HEK293 (cell line): ENCODE measurements at regions not wholly inside any gene's neighbourhood (a gene's known extent, or its start where the extent isn't known, plus 50 kb on each side); places are given as distances from the start of the nearest gene placed in this dataset.

Experiments used
- CTCF ChIA-PET: fragments of 350-600 bp; formaldehyde crosslinking; extraction: SDS; loops from one replicate; lab custom pipeline; 2021; ENCODE audit warnings: antibody characterized with exemption; lab: Yijun Ruan, JAX
- POLR2A ChIA-PET: fragments of 300-600 bp; formaldehyde crosslinking; extraction: SDS; loops from one replicate; lab custom pipeline; 2020; ENCODE audit warnings: antibody characterized with exemption, inconsistent platforms; lab: Yijun Ruan, JAX
- H3K27ac ChIP-seq: fragments of 200-500 bp; sonication (Bioruptor generic); 2 replicates; pipeline ENCODE4 v1.5.1; 2014; ENCODE audit warnings: low read depth, low read length, control low read depth, inconsistent platforms; ENCODE audit errors: extremely low read depth
- H3K36me3 ChIP-seq, 2 experiments: fragments of 200-500 bp in 1 of 2; sonication (Bioruptor generic) in 1 of 2; 1 replicate in 1 of 2; 2 replicates in 1 of 2; pipeline ENCODE4 v1.5.1; 2014 to 2017; ENCODE audit warnings: inconsistent platforms in 2 of 2, low read length in 2 of 2; ENCODE audit not compliant: control insufficient read depth in 2 of 2, insufficient read depth in 1 of 2
- H3K4me1 ChIP-seq: fragments of 200-500 bp; sonication (Bioruptor generic); 2 replicates; pipeline ENCODE4 v1.5.1; 2014; ENCODE audit warnings: mild to moderate bottlenecking, low read length, inconsistent platforms; ENCODE audit not compliant: control insufficient read depth, insufficient read depth
- H3K4me3 ChIP-seq: 2 replicates; pipeline ENCODE4 v1.5.1; 2011; ENCODE audit warnings: low read depth, mild to moderate bottlenecking, control low read depth, low read length, moderate library complexity
- H3K9me3 ChIP-seq: fragments of 200-500 bp; sonication (Bioruptor generic); 2 replicates; pipeline ENCODE4 v1.5.1; 2014; ENCODE audit warnings: low read depth, low read length, inconsistent platforms; ENCODE audit not compliant: control insufficient read depth, insufficient read depth
- HOXD13 ChIP-seq: sonication (generic); formaldehyde crosslinking; IDR thresholded peaks from 2 replicates; pipeline ENCODE4 v1.8.0; 2022; ENCODE audit warnings: missing genetic modification reagents, borderline replicate concordance
- KLF10 ChIP-seq: fragments of 450-650 bp; IDR thresholded peaks from 2 replicates; pipeline ENCODE4 v1.5.1; 2018; ENCODE audit warnings: missing biosample characterization, mild to moderate bottlenecking, missing genetic modification characterization
- KLF7 ChIP-seq: fragments of 450-650 bp; formaldehyde crosslinking; IDR thresholded peaks from 2 replicates; pipeline ENCODE4 v1.5.1; 2016; ENCODE audit warnings: missing biosample characterization, missing genetic modification characterization, borderline replicate concordance
- OSR2 ChIP-seq: fragments of 450-650 bp; formaldehyde crosslinking; IDR thresholded peaks from 2 replicates; pipeline ENCODE4 v1.5.1; 2016; ENCODE audit warnings: missing biosample characterization, missing genetic modification characterization
- SP3 ChIP-seq: fragments of 450-650 bp; formaldehyde crosslinking; IDR thresholded peaks from 2 replicates; pipeline ENCODE4 v1.5.1; 2016; ENCODE audit warnings: missing biosample characterization, missing genetic modification characterization
- YY2 ChIP-seq: fragments of 450-650 bp; formaldehyde crosslinking; IDR thresholded peaks from 2 replicates; pipeline ENCODE4 v1.5.1; 2016; ENCODE audit warnings: missing biosample characterization, missing genetic modification characterization
- ZNF211 ChIP-seq: fragments of 450-650 bp; formaldehyde crosslinking; IDR thresholded peaks from 2 replicates; pipeline ENCODE4 v1.5.1; 2016; ENCODE audit warnings: low read depth, missing biosample characterization, missing genetic modification characterization
- ZNF24 ChIP-seq: fragments of 450-650 bp; formaldehyde crosslinking; IDR thresholded peaks from 2 replicates; pipeline ENCODE4 v1.5.1; 2016; ENCODE audit warnings: missing biosample characterization, missing genetic modification characterization
- ZNF426 ChIP-seq: fragments of 450-650 bp; formaldehyde crosslinking; IDR thresholded peaks from 2 replicates; pipeline ENCODE4 v1.5.1; 2017; ENCODE audit warnings: missing biosample characterization, missing genetic modification characterization, mild to moderate bottlenecking, inconsistent platforms, moderate library complexity
- ZNF48 ChIP-seq: fragments of 450-650 bp; formaldehyde crosslinking; IDR thresholded peaks from 2 replicates; pipeline ENCODE4 v1.5.1; 2016; ENCODE audit warnings: missing biosample characterization, missing genetic modification characterization
- ZNF514 ChIP-seq: fragments of 450-650 bp; formaldehyde crosslinking; IDR thresholded peaks from 2 replicates; pipeline ENCODE4 v1.5.1; 2016; ENCODE audit warnings: missing biosample characterization, missing genetic modification characterization
- ZNF561 ChIP-seq: fragments of 450-650 bp; IDR thresholded peaks from 2 replicates; pipeline ENCODE4 v1.5.1; 2018; ENCODE audit warnings: missing biosample characterization, missing genetic modification characterization, borderline replicate concordance
- ZNF610 ChIP-seq: fragments of 450-650 bp; formaldehyde crosslinking; IDR thresholded peaks from 2 replicates; pipeline ENCODE4 v1.5.1; 2016; ENCODE audit warnings: missing biosample characterization, missing genetic modification characterization, borderline replicate concordance
- ZNF768 ChIP-seq: fragments of 450-650 bp; formaldehyde crosslinking; IDR thresholded peaks from 2 replicates; pipeline ENCODE4 v1.5.1; 2018; ENCODE audit warnings: missing biosample characterization, mild to moderate bottlenecking, missing genetic modification characterization
- ZNF777 ChIP-seq: fragments of 450-650 bp; formaldehyde crosslinking; IDR thresholded peaks from 2 replicates; pipeline ENCODE4 v1.5.1; 2017; ENCODE audit warnings: missing biosample characterization, missing genetic modification characterization, borderline replicate concordance
- ZNF791 ChIP-seq: fragments of 450-650 bp; formaldehyde crosslinking; IDR thresholded peaks from 2 replicates; pipeline ENCODE4 v1.5.1; 2016; ENCODE audit warnings: missing biosample characterization, missing genetic modification characterization
- ZNF843 ChIP-seq: fragments of 450-650 bp; formaldehyde crosslinking; IDR thresholded peaks from 2 replicates; pipeline ENCODE4 v1.5.1; 2016; ENCODE audit warnings: missing biosample characterization, missing genetic modification characterization
- ZSCAN30 ChIP-seq: fragments of 450-650 bp; IDR thresholded peaks from 2 replicates; pipeline ENCODE4 v1.5.1; 2018; ENCODE audit warnings: missing biosample characterization, mild to moderate bottlenecking, missing genetic modification characterization, moderate library complexity
- TF ChIP-seq, protein P1 (sequence below): fragments of 450-650 bp; formaldehyde crosslinking; IDR thresholded peaks from 2 replicates; pipeline ENCODE4 v1.5.1; 2016; ENCODE audit warnings: missing biosample characterization, missing genetic modification characterization
- TF ChIP-seq, protein P2 (sequence below): fragments of 450-650 bp; formaldehyde crosslinking; IDR thresholded peaks from 2 replicates; pipeline ENCODE4 v1.5.1; 2016; ENCODE audit warnings: missing biosample characterization, missing genetic modification characterization
- TF ChIP-seq, protein P3 (sequence below): fragments of 450-650 bp; formaldehyde crosslinking; IDR thresholded peaks from 2 replicates; pipeline ENCODE4 v1.5.1; 2016; ENCODE audit warnings: missing biosample characterization, missing genetic modification characterization
- TF ChIP-seq, protein P4 (sequence below): fragments of 450-650 bp; formaldehyde crosslinking; IDR thresholded peaks from 2 replicates; pipeline ENCODE4 v1.5.1; 2016; ENCODE audit warnings: missing biosample characterization, missing genetic modification characterization
- TF ChIP-seq, protein P5 (sequence below): fragments of 450-650 bp; formaldehyde crosslinking; IDR thresholded peaks from 2 replicates; pipeline ENCODE4 v1.5.1; 2016; ENCODE audit warnings: missing biosample characterization, missing genetic modification characterization

DNA sequence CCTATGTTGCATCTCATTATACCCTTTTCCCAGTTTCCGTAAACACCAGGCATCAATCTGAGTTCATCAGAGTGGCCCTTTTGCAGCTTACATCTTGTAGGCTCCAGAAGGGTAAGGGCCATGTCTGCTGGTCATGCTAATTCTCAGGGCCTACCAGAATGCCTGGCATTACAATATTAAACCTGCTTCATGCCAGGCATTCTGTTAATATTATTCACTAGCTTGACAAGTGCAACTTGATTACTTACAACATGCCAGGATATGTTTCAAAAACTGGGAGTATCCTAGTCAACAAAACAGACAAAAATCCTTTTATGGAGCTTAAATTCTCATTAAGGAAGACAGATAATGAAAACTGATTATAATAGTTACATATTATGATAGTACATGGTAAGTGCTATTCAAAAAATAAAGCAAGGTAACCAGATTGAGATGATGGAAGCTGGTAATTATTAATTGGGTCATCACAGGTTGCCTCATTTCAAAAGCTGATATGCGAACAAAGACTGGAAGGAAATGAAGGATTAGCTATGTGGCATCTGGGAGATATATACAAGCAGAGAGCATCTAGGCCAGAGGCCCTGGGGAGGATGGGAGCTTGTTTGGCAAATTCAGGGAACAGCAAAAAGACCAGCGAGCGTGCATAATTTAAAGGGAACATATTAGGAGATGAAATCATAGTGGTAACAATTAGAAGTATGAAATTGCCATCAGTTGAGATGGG is 406.3 kb downstream of the DMRT2 start:
- Histone ChIP-seq H3K9me3 (no peaks in the 10 kb centered on the region), H3K36me3 (no peaks in the 10 kb centered on the region), H3K4me3 (no peak overlapping the region), H3K27ac (no peak overlapping the region), H3K4me1 (peaks cover 11% of the 10 kb centered on the region)
- TF ChIP-seq SP3 (tag by site-specific recombination) (no peak), ZNF843 (tag by site-specific recombination) (no peak), ZNF48 (no peak), ZNF791 (tag by site-specific recombination) (no peak), ZNF777 (tag by site-specific recombination) (no peak), ZNF514 (tag by site-specific recombination) (no peak), HOXD13 (no peak), KLF7 (tag by site-specific recombination) (no peak), ZNF561 (tag by site-specific recombination) (no peak), ZNF610 (no peak), ZNF426 (tag by site-specific recombination) (no peak)
- TF ChIP-seq, protein P1, sequence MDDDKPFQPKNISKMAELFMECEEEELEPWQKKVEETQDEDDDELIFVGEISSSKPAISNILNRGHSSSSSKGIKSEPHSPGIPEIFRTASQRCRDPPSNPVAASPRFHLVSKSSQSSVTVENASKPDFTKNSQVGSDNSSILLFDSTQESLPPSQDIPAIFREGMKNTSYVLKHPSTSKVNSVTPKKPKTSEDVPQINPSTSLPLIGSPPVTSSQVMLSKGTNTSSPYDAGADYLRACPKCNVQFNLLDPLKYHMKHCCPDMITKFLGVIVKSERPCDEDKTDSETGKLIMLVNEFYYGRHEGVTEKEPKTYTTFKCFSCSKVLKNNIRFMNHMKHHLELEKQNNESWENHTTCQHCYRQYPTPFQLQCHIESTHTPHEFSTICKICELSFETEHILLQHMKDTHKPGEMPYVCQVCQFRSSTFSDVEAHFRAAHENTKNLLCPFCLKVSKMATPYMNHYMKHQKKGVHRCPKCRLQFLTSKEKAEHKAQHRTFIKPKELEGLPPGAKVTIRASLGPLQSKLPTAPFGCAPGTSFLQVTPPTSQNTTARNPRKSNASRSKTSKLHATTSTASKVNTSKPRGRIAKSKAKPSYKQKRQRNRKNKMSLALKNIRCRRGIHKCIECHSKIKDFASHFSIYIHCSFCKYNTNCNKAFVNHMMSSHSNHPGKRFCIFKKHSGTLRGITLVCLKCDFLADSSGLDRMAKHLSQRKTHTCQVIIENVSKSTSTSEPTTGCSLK: no peak
- ChIA-PET POLR2A (no interaction called here), CTCF (interaction anchor here (0.5 to 1.8 kb wide), 4 partner anchors 27 to 398 kb away, joined by 3 to 4 read pairs (median 4); no protein-coding TSS in a partner anchor)

DNA sequence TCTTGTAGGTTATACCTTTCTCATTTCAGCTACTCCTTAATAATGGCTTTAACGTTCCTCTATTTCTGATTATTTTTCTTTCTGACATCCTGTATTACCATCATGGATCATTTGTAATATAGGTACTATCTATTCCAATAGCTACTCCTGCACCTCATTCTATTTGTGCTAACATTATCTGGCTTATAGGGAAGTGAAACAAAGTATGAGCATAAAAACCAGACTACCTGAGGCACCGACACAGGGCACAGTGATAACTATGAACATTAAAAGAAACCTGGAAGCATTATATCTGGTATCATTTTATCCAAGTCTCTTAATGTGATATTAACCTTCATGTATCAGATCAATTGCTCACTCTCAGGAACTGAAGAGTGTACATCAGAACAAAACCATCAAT is 407.3 kb downstream of the DMRT2 start:
- H3K4me3 ChIP-seq: no peak overlapping the region
- ChIA-PET POLR2A (no interaction called here), CTCF (interaction anchor here (0.7 to 1.8 kb wide), 7 partner anchors 21 to 413 kb away, joined by 3 to 5 read pairs (median 4); no protein-coding TSS in a partner anchor)
- no peaks in the 10 kb centered on the region for H3K9me3 ChIP-seq
- TF ChIP-seq KLF10 (tag by site-specific recombination): no peak
- TF ChIP-seq ZNF777 (tag by site-specific recombination): no peak
- TF ChIP-seq ZNF211 (tag by site-specific recombination): no peak
- no peak for TF ChIP-seq OSR2 (tag by site-specific recombination)
- TF ChIP-seq, protein P2, sequence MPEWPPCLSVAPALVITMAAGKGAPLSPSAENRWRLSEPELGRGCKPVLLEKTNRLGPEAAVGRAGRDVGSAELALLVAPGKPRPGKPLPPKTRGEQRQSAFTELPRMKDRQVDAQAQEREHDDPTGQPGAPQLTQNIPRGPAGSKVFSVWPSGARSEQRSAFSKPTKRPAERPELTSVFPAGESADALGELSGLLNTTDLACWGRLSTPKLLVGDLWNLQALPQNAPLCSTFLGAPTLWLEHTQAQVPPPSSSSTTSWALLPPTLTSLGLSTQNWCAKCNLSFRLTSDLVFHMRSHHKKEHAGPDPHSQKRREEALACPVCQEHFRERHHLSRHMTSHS: no peak
- TF ChIP-seq, protein P3, sequence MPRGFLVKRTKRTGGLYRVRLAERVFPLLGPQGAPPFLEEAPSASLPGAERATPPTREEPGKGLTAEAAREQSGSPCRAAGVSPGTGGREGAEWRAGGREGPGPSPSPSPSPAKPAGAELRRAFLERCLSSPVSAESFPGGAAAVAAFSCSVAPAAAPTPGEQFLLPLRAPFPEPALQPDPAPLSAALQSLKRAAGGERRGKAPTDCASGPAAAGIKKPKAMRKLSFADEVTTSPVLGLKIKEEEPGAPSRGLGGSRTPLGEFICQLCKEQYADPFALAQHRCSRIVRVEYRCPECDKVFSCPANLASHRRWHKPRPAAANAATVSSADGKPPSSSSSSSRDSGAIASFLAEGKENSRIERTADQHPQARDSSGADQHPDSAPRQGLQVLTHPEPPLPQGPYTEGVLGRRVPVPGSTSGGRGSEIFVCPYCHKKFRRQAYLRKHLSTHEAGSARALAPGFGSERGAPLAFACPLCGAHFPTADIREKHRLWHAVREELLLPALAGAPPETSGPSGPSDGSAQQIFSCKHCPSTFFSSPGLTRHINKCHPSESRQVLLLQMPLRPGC (tag by site-specific recombination): no peak
- TF ChIP-seq, protein P4, sequence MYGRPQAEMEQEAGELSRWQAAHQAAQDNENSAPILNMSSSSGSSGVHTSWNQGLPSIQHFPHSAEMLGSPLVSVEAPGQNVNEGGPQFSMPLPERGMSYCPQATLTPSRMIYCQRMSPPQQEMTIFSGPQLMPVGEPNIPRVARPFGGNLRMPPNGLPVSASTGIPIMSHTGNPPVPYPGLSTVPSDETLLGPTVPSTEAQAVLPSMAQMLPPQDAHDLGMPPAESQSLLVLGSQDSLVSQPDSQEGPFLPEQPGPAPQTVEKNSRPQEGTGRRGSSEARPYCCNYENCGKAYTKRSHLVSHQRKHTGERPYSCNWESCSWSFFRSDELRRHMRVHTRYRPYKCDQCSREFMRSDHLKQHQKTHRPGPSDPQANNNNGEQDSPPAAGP (tag by site-specific recombination): no peak
- TF ChIP-seq ZNF24 (tag by site-specific recombination): no peak
- no peak for TF ChIP-seq ZSCAN30 (tag by site-specific recombination)
- TF ChIP-seq YY2 (tag by site-specific recombination): no peak
- TF ChIP-seq SP3 (tag by site-specific recombination): no peak
- no peak for TF ChIP-seq ZNF768 (tag by site-specific recombination)
- TF ChIP-seq, protein P5, sequence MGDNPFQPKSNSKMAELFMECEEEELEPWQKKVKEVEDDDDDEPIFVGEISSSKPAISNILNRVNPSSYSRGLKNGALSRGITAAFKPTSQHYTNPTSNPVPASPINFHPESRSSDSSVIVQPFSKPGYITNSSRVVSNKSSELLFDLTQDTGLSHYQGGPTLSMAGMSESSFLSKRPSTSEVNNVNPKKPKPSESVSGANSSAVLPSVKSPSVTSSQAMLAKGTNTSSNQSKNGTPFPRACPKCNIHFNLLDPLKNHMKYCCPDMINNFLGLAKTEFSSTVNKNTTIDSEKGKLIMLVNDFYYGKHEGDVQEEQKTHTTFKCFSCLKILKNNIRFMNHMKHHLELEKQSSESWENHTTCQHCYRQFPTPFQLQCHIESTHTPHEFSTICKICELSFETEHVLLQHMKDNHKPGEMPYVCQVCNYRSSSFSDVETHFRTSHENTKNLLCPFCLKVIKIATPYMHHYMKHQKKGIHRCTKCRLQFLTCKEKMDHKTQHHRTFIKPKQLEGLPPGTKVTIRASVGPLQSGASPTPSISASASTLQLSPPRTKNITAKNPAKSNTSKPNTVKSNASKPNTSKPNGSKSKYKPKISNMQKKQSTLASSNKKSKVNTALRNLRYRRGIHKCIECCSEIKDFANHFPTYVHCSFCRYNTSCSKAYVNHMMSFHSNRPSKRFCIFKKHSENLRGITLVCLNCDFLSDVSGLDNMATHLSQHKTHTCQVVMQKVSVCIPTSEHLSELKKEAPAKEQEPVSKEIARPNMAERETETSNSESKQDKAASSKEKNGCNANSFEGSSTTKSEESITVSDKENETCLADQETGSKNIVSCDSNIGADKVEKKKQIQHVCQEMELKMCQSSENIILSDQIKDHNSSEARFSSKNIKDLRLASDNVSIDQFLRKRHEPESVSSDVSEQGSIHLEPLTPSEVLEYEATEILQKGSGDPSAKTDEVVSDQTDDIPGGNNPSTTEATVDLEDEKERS (tag by site-specific recombination): no peak
- no peaks in the 10 kb centered on the region for H3K36me3 ChIP-seq
- peaks cover 17% of the 10 kb centered on the region for H3K4me1 ChIP-seq
- no peak overlapping the region for H3K27ac ChIP-seq
